ENCODE measurements at regions not wholly inside any gene's neighbourhood (a gene's known extent, or its start where the extent isn't known, plus 50 kb on each side); places are given as distances from the start of the nearest gene placed in this dataset.

DNA sequence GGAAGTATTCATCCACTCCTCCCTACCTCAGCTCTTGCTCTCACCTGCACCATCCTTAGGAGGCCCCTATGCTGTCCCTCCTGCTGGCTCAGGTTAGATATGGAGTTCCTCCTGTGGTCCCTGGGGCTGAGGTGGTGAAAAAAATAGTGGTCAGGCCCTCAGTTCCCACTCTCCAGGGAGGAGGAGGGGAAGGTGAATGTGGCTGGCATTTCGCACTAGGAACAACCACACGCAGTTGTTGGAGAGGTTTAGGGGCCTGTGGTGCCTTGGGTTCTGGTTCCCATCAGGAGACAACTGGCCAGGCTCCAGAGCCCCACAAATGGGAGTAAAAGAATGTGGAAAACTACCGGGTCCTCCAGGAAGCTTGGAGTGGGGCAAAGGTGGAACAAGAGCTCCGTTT, 81.7 kb upstream of the HSPA9 start:
- POLR2A ChIA-PET = no interaction called here
- CTCF ChIA-PET (ENCODE audit: unreplicated experiment) = no interaction called here
- Histone ChIP-seq H3K4me2 (ENCODE audit: low read length) (no peak overlapping the region), H4K20me1 (ENCODE audit: insufficient read depth, low read length) (no peaks in the 10 kb centered on the region), H2AFZ (ENCODE audit: low read length) (no peak overlapping the region), H3K36me3 (ENCODE audit: insufficient read depth, low read length) (no peaks in the 10 kb centered on the region), H3K9me3 (ENCODE audit: low read length) (no peaks in the 10 kb centered on the region), H3K4me3 (ENCODE audit: low read depth, low read length, poor library complexity, severe bottlenecking) (no peak overlapping the region), H3K4me1 (ENCODE audit: insufficient read depth, low read length, poor library complexity, severe bottlenecking) (peaks cover 7% of the 10 kb centered on the region), H3K9me2 (ENCODE audit: insufficient read depth, low read length) (no peaks in the 10 kb centered on the region), H3K27ac (ENCODE audit: low read depth, low read length, poor library complexity, severe bottlenecking) (no peak overlapping the region), H3K79me2 (ENCODE audit: insufficient read depth, low read depth, low read length) (no peaks in the 10 kb centered on the region)
- no peak for DNase-seq (ENCODE audit: low spot score)
- BruUV-seq (replicated peaks) = no TSS peak
- no peak for TF ChIP-seq EZH2phosphoT487 (IDR thresholded peaks at IDR 0.05; ENCODE audit: borderline replicate concordance, low read depth, low read length)
- intact Hi-C loops (cut with micrococcal nuclease; ENCODE audit: unreplicated experiment) = no loop called here

- no TSS peak for BruUV-seq (replicated peaks)
- Histone ChIP-seq H3K4me2 (ENCODE audit: low read length) (no peak overlapping the region), H3K27ac (ENCODE audit: low read depth, low read length, poor library complexity, severe bottlenecking) (no peak overlapping the region), H3K79me2 (ENCODE audit: insufficient read depth, low read depth, low read length) (no peaks in the 10 kb centered on the region), H3K4me3 (ENCODE audit: low read depth, low read length, poor library complexity, severe bottlenecking) (no peak overlapping the region), H3K36me3 (ENCODE audit: insufficient read depth, low read length) (no peaks in the 10 kb centered on the region), H4K20me1 (ENCODE audit: insufficient read depth, low read length) (no peaks in the 10 kb centered on the region), H2AFZ (ENCODE audit: low read length) (no peak overlapping the region), H3K9me3 (ENCODE audit: low read length) (no peaks in the 10 kb centered on the region), H3K9me2 (ENCODE audit: insufficient read depth, low read length) (no peaks in the 10 kb centered on the region), H3K4me1 (ENCODE audit: insufficient read depth, low read length, poor library complexity, severe bottlenecking) (peaks cover 7% of the 10 kb centered on the region)
- no peak for TF ChIP-seq EZH2phosphoT487 (IDR thresholded peaks at IDR 0.05; ENCODE audit: borderline replicate concordance, low read depth, low read length)
- TF ChIP-seq CTCF (conservative IDR thresholded peaks at IDR 0.05; ENCODE audit: low read length) = no peak
- ChIA-PET CTCF (ENCODE audit: unreplicated experiment) (no interaction called here), POLR2A (interaction anchor here (0.6 kb wide), 1 partner anchor 15 kb away, joined by 4 read pairs; no protein-coding TSS in a partner anchor)
- DNase-seq (ENCODE audit: low spot score) = no peak
- intact Hi-C loops (cut with micrococcal nuclease; ENCODE audit: unreplicated experiment) = no loop called here
These were observed 80.5 kb upstream of the HSPA9 start for GRCh38 chr5:138655530-138656190.

- no peak overlapping the region for H3K4me3 ChIP-seq (ENCODE audit: low read depth, low read length, poor library complexity, severe bottlenecking)
- H3K9me2 ChIP-seq (ENCODE audit: insufficient read depth, low read length) = no peaks in the 10 kb centered on the region
- TF ChIP-seq CTCF (conservative IDR thresholded peaks at IDR 0.05; ENCODE audit: low read length) (no peak), EZH2phosphoT487 (IDR thresholded peaks at IDR 0.05; ENCODE audit: borderline replicate concordance, low read depth, low read length) (no peak)
- no peak for DNase-seq (ENCODE audit: low spot score)
- H3K9me3 ChIP-seq (ENCODE audit: low read length) = no peaks in the 10 kb centered on the region
- H3K27ac ChIP-seq (ENCODE audit: low read depth, low read length, poor library complexity, severe bottlenecking) = no peak overlapping the region
- H3K4me2 ChIP-seq (ENCODE audit: low read length) = no peak overlapping the region
- no TSS peak for BruUV-seq (replicated peaks)
- no peak overlapping the region for H2AFZ ChIP-seq (ENCODE audit: low read length)
- no peaks in the 10 kb centered on the region for H3K79me2 ChIP-seq (ENCODE audit: insufficient read depth, low read depth, low read length)
- peaks cover 17% of the 10 kb centered on the region for H3K4me1 ChIP-seq (ENCODE audit: insufficient read depth, low read length, poor library complexity, severe bottlenecking)
- H3K36me3 ChIP-seq (ENCODE audit: insufficient read depth, low read length) = no peaks in the 10 kb centered on the region
- intact Hi-C loops (cut with micrococcal nuclease; ENCODE audit: unreplicated experiment) = no loop called here
- H4K20me1 ChIP-seq (ENCODE audit: insufficient read depth, low read length) = no peaks in the 10 kb centered on the region
- CTCF ChIA-PET (ENCODE audit: unreplicated experiment) = no interaction called here
- POLR2A ChIA-PET = interaction anchor here (0.7 kb wide), 2 partner anchors 589 to 680 kb away, joined by 3 to 4 read pairs; no protein-coding TSS in a partner anchor
These were observed 79.2 kb upstream of the HSPA9 start for GRCh38 chr5:138654281-138654867.

All from OCI-LY7 (cell line).